NCI-H146 treated with DMSO at 0.1 percent for 48 hours (cell line): ENCODE measurements at regions not wholly inside any gene's neighbourhood (a gene's known extent, or its start where the extent isn't known, plus 50 kb on each side); places are given as distances from the start of the nearest gene placed in this dataset.
A peak's percentile ranks its signal among the peaks of the same experiment; 100 is the strongest.

Experiments used
- DNase-seq: peaks from one replicate; lab custom pipeline; 2025; ENCODE audit not compliant: unreplicated experiment; lab: John Stamatoyannopoulos, UW

DNA sequence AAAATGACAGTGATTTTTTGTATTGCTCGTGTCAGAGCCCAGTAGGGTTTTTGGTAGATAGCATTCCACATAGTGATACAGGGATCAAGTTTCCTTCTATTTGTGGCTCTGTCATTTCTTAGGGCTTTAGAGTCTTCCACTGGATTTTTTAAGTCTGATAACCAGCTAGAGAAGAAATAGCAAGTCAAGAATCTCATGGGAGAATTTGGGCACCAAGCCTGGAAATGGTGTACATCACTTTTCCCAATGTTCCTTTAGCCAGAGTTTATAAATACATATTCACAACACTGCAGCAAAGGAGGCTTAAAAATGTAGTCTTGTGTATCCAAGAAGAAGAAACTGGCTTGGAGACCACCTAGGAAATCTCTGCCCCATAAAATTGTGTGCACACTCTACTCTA is 647.1 kb upstream of the KLF4 start:
- no peak for DNase-seq

DNA sequence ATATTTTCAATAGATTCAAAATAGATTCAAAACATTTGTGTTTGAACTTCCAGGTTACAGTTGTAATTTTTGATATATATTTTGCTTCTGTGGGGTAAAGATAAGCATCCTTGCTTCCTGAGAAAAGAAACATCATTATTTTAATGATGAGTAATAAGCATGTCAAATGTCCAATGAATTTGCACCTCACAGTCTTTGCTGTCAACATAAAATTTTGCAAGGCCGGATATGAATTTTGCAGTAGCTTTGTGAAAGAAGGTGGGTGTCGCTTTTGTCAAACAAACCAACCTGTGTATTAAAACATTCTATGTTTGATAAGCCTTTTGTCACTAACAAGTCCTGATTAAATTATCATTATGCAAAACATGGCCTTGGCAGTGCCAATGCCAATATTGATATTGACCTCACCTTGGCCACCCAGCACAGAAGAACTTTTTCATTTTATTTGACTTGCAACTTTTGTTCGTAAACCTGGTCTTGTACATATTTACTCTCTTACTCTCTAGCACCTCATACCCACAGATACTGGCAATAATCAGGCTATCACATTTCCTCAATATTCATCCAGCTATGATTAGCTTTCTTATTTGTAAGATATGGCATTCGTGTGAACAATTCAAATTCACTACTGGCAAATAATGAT is 645.0 kb upstream of the KLF4 start:
- no peak for DNase-seq

DNA sequence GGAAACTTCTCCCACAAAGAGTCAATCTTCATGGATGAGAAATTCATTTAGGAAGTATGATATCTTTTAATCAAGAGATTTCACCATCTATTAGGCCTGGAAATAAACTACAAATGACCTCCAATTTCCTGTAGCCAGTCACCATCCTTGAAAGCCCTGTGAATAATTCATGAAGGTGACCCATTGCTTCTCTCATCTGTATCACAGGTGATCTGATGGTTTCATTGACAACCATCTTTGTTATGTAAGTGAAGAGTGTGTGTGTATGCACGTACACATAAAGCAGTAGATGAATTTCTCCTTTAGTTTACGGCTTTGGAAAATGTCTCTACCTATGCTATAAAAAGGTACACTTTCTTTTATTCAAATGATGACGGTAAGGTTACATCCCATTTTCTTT is 644.1 kb upstream of the KLF4 start:
- no peak for DNase-seq

DNA sequence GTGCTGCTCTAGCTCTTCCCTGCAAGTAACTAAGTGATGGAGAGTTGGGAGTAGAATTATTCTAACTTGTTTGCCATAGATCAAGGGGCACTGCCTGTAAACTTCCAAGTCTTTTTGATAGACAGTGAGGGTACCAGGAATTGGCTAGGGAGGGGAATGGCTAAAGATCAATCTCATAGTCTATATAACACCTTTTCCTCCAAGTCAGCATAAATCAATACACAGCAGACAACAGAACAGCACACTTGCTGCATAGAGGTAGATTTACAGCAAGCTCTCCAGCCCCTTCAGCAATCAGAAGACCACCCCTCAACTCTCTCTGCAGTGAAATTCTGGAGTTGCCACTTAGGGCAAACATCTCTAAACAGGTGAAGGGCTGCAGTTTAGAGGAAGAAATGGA is 643.5 kb upstream of the KLF4 start:
- DNase-seq = no peak

DNA sequence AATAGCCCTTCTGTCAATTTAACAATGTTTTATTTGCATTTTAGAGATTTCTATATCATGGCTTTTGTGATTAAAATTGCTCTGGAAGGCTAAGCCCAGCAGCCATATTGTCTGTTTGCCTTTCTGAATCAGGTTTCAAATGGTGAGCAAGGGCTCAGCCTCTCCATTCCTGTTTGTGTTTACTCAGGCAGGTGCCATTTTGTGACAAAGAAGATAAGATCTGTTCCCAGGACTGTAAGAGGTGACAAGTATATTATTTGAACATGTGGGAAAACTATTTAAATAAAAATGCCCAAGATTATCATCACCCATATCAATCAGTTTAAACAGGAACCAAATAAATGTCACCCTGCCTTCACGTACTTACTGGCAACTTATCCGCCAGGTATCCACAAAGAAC is 641.3 kb upstream of the KLF4 start:
- DNase-seq = peak; percentile 64

DNA sequence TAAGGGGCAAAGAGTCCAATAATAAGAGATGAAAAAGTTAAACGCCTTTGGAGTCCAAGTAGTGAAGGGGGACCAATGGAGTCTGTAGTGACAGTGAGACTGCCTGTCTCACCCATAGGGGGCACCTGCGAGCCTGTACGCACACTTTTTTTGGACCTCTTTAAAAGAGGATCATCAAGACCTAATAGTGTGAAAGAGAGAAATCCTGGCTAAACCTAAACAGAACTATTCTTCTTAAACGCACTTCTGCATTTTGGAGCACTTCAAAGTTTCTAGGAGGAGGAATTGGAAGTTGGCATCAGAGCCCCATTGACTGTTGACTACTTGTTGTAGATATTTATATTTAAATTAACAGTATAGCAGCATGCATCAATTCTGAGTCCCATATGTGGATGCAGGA is 636.1 kb upstream of the KLF4 start:
- DNase-seq = no peak

DNA sequence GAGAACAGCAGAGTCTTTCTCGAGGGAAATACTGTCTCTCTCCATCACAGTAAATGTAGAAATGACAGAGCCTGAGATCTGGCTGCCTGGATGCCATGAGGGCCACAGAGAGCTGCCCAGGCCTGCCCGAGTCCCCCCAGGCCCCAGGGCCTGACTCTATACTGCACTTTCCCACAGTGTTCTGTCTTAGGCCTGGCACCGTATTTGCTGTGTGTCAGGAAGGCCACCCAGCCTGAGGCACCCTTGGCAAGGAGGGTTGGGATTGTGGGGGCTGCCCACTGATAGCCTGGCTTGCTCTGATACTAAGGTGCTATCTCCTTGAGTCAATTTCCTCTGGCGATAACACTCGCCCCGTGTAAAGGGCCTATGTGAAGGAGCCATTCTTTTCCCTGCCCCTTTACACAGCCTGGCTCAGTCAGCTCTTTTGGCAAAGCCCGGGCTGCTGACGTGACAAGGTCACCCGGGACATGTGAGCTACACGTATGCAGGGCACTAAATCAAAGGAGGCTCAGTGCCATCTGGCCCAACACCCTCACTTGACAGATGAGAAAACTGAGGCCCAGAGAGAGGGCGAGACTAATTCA is 630.1 kb upstream of the KLF4 start:
- DNase-seq = no peak

DNA sequence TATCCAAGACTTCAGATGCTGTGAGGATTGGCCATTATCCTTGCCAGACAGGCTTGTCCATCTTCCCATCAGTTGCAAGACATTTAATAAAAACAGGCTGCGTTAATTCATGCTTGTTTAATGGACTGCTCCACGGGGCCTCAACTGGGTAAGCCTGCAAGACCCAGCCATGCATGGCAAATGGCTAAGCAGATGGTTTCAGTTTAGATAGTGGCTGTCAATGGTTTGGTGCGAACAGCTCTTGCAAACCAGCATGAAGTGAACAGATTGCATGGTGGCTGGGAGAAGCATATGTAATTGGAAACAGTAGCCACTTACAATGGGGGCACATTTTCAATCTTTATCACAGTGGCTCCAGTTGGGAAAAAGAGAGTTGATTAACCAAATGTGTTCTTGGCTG is 628.2 kb upstream of the KLF4 start:
- DNase-seq = peak; percentile 58

DNA sequence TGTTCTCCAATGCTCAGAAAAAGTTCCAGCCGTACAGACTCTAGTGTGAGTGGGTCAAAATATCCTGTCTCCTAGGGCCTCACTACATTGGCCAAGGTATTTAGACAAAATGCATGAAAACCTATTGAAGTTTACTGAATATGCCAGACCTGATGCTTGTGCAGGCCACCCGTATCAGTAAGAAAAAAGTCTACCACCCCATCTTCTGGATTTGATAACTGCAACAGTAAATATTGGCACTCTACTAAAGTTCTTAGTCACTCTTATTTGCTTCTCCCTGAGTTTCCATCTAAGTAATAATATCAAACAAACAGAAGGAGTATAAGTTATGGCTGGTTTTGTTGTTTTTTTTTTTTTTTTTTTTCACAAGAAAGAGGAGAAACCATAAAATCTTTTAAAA is 627.7 kb upstream of the KLF4 start:
- no peak for DNase-seq

DNA sequence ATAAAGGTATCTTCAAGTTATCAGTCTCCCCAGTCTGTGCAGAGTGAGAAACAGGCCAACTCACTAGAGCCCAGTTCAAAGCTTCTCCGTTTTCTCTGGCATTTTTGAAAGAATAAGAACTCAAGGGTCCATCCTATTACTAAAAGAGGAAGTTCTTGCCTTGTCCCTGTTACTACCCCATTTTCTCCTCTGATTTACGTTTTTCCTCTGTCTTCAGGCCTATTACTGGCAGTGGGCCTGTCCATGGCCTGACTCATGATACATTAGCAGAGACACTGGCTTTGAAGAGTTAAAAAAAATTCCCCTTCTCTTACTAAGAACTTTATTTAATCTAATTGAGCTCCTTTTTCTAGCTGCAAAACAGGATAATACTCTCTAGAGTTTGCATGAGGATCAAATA is 624.0 kb upstream of the KLF4 start:
- DNase-seq = no peak

DNA sequence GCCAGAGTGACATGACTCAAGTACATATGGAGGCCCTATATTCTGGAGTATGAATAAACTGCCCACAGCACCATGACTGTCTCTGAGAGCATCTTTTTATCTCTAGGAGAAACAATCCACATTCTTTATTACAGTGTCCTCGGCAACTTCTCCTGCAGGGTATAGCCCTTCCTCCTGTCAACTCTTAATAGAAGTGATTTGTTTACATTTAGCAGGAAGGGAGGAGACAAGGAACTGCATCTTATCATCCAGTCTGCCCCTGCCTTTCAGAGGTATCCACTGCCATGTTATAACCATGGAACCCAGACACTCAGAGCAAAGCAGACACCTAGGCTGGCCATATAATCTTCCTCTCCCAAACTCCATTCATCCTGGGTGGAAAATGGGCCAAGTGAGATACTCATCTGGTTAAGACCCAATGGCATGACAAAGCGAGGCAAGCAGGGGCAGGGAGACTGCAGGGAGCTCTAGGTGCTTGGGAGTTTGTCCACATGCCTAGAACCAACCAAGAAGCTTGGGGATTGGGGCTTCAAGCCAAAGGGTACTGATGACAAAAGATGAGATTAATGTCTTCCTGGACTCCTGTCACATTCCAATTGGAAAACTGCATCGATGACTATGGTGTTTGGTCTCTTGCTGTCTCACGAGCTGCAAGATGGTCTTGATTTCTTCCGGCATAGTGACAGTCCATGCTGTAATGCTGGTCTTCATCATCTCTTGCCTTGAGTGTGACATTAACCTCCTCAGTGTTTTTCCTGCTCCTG is 620.5 kb upstream of the KLF4 start:
- no peak for DNase-seq

DNA sequence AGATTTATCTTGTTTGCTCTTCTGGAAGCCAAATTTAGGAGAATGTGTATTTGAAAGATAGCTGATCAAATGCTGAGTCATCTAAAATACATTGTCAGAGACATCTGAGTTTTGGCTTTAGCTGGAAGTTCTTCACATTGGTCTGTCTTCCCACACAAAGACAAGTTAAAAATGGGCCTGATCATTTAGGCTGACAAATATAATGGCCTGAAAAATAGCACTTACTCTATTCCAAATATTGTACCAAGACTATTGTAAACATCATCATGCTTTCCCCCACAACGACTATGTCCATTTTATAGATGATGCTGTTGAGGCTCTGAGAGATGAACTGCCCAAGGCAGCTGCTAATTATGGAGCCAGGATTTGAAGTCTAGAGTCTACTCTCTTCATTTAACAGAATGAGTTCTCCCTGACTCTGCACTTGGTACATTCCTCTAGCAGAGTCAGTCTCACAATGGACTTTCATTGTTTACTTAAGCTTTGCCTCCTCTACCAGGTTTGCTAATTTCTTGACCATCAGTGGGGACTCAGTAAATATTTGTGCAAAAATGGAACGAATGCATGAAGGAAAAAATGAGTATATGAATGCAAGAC is 619.4 kb upstream of the KLF4 start:
- DNase-seq = no peak

DNA sequence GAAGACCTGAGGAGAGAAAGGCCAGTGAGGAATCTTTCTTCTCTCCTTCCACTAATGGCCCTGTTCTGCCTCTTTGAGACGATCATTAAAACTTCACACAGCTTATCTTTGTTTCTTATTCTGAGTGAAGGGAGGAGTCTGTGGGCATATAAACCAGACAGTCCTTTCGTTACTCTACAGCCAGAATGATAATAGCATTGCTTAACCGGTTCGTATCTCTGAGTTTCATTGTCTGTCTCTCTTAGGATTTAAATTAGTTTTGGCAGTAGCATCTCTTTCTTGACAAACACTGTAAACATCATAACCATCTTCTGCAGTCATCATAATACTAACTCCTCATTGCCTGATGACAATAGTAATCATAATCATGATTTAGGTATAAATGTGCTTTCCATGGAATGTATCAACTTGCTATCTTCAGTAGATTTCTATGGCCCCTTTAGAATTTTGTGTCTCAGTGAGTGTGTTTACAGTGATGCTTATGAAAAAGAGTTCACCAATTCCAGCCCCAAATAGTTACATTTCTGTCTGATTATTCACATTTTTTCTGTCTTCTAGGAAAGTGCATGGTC is 618.8 kb upstream of the KLF4 start:
- no peak for DNase-seq

DNA sequence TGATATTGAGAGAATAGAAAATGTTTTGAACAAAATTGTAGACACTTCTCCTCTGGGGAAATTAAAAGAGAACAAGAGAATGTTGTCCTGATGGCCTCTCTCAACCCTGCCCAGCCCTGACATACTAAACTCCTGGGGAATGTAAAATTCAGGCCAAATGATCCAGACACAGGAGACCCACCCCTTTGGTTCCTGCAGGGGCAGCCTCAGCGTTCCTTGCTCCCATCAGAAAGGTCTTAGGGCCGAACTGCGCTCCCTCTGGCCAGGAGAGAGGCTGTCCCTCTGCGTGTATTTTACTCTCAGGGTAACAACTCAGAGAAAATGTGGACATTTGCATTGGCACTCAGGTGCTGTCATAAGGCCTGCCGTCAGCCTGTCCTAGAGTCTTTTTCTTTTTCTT is 616.3 kb upstream of the KLF4 start:
- no peak for DNase-seq

DNA sequence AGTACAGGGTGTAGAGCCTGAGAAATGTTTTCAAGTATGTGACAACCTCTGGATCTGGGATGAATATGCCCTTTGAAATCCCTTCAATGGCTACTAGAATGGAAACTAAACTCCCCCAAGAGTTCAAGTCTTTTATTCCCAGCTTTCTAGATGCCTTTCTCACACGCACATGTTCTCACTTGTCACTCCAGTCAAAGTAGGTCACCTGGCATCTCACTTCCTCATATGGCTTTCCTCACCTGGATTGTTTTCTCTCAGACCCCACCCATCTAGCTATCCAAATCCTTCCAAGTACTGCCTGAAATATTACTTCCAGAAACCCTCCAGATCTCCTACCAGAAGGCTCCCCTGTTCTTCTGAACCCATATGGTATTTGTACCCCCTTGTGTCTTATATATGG is 615.4 kb upstream of the KLF4 start:
- no peak for DNase-seq

DNA sequence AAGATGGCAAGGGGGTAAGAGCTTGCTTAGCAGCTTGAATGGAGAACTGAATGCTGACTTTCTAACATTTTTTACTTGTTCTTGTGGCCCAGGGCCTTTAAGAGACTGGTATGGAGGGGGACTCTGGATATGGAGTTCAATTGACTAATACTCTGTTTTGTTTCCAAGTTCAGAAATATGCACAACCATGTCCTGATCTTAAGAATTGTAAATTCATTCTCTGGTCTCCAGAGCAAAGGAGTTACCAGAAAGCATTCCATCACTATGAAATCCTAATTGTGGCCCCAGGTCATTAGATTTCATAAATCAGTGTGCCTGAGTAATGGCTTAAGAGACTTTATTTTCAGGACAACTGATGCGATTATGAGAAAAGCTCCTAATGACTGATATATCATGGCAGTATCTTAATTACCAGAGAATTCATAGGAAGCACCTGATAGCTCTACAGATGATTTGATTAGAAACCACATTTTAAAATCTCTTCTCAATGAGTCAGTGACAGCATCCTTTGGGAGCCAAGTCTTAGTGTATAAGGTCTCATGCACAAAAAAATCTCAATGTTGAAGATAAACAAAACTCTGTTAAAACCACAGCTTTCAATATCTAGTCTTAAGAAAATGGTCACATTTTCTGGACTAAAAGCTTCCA is 613.6 kb upstream of the KLF4 start:
- DNase-seq = no peak

DNA sequence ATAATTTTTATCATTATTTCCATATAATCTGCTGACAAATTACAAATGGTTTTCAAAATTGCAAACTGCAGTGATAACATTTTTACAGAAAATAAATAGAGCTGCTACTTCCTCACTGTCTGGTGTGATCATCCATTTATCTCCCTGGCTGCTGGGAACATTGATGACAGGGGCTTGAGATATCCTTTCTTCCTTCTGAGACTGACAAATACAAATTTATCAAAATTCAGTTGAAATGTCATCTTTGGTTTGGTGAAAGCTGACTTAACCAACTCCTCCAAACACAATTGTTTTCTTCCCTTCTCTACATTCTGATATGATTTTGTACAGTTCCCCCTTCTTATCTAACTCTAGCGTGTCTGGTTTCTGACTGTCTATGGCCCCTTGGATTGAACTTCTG is 611.8 kb upstream of the KLF4 start:
- no peak for DNase-seq

DNA sequence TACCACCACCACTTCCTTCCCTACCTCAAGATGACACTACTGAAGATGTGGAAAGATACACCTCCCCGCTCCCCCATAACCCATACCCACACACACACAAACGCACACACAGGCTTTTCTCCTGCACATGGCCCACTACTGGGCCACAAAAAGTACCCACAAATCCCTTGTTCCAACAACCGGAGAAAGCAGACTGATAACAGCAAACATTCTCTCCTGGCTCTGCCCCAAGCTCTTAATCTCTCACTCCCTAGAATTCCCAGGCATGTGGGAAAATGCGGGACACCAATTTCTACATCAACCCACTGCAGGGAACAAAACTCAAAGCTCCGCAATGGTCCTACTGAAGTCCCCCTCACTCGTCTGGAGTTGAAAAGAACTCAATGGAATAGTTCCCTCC is 611.0 kb upstream of the KLF4 start:
- no peak for DNase-seq

DNA sequence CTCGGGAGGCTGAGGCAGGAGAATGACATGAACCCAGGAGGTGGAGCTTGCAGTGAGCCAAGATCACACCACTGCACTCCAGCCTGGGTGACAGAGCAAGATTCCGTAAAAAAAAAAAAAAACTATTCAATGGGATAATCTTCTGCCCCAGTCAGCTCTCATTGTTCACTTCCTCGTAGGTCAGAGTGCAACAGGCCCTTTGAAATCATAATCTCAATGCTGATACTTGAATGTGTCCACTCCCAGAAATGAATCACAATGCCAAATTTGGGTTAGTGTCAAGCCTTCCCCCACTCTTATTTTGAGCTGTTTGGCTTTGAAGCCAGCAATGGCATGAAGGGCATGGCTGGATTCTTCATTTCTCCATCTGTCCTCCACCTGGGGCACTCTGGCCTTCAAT is 610.3 kb upstream of the KLF4 start:
- DNase-seq = no peak

DNA sequence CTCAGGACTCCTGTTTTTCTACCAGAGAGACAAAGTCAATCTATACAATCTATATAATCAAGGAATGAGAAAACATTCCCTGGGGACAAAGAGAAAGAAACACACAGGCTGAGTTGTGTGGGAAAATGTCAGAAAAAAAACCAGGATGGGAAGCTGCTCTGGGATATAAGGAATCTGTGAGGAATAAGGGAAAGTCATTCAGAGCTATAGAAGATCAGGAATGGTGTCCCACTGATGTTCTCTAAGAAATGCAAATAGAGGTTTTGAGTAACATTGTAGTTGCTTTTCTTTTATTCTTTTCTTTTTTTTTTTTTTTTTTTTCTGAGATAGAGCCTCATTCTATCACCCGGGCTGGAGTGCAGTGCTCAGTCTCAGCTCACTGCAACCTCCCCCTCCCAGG is 605.9 kb upstream of the KLF4 start:
- DNase-seq = no peak

DNA sequence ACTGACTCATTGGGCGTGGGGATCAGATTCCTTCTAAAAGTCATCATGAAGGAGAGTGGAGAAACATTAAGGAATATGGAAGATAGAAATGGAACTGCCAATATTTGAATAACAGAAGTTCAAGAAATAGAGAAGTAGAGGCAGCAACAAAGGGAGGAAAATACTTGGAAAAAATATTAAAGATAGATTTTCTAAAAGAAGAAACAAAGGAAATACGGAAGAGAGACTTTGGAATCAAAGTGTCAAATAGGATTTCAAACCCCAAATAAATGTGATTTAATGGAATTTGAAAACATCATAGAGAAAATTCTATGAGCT is 605.1 kb upstream of the KLF4 start:
- no peak for DNase-seq
